GM12875 (cell line): ENCODE measurements at regions not wholly inside any gene's neighbourhood (a gene's known extent, or its start where the extent isn't known, plus 50 kb on each side); places are given as distances from the start of the nearest gene placed in this dataset.

Experiments used
- H3K4me3 ChIP-seq: one replicate; pipeline ENCODE4 v1.5.1; 2011; ENCODE audit warnings: low read depth, low read length, control low read depth
- TF ChIP-seq, protein P1 (sequence below): IDR thresholded peaks from 2 replicates; pipeline ENCODE4 v1.5.1; 2011; ENCODE audit warnings: low read depth, mild to moderate bottlenecking, control low read depth, inconsistent platforms, low read length, moderate library complexity, borderline replicate concordance; ENCODE audit not compliant: insufficient read depth

DNA sequence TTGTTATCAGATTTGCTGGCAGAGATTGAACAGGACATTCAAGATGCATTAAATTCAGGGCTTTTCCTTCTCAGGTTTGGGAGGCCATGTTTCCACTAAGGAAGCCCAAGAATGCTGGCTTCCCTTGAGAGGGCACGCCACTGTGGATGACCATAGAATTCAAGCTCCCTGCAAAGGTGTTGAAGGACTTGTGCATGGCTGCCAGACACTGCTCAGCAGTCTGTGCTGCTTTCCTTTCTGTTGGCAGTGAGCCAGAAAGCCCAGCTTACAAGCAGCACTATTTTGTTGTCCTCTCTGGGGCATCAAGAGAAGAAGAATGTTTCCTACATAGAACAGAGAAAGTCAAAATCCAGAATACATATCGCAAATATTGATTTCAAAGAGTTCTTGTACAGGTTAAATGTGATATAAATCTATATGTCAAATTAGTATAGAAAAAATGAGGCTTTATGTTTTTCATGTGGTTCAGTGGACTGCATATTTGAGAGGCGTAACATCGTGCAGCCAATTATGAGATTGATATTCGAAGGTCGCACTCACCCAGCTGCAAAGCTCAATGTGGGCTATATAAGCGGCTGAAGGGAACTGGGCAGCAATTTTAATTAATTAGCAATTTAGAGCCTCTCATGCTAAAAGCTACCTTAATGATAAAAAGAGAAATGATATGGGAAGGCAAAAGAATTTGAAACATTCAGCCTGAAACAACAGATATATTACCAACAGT, 103.1 kb upstream of the ISL1 start:
- no peak overlapping the region for H3K4me3 ChIP-seq
- TF ChIP-seq, protein P1, sequence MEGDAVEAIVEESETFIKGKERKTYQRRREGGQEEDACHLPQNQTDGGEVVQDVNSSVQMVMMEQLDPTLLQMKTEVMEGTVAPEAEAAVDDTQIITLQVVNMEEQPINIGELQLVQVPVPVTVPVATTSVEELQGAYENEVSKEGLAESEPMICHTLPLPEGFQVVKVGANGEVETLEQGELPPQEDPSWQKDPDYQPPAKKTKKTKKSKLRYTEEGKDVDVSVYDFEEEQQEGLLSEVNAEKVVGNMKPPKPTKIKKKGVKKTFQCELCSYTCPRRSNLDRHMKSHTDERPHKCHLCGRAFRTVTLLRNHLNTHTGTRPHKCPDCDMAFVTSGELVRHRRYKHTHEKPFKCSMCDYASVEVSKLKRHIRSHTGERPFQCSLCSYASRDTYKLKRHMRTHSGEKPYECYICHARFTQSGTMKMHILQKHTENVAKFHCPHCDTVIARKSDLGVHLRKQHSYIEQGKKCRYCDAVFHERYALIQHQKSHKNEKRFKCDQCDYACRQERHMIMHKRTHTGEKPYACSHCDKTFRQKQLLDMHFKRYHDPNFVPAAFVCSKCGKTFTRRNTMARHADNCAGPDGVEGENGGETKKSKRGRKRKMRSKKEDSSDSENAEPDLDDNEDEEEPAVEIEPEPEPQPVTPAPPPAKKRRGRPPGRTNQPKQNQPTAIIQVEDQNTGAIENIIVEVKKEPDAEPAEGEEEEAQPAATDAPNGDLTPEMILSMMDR: no peak

DNA sequence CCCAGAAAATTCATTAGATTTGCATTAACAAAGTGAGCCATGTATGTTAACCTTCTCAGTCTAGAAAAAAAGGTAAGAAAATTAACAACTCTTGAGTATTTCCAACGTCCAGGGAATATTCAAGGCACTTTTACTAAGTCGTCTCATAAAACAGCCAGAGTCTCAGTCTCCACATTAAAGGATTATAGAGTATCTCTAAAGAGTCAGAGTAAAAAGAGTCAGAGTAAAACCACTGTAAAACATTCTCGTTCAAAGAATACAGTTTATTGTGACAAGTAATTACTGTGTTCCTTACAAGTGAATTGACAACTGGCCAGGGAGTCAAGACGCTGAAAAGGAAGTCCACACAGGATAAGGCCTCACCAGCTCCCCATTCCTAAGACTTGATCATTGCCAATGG, 97.2 kb upstream of the ISL1 start:
- TF ChIP-seq, protein P1: no peak
- H3K4me3 ChIP-seq: no peak overlapping the region

DNA sequence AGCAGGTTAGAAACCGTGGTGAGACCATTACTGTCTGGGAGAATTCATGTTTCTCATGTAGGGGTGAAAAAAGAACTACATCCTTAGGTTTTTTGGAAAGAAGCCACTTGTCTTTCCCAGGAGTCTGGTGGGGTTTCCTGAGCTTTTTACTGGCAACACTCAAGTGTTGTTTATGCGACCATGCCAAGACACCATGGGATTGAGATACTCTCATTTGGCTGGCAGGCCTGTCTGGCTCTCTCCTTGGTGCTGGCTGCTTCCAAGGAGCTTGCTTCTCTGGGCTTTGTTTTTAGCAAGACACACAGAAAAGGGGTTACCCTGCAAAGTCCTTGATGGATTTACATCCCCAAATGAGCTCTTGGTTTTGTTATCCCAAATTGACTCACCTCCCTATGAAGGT, 80.9 kb upstream of the ISL1 start:
- TF ChIP-seq, protein P1: no peak
- no peak overlapping the region for H3K4me3 ChIP-seq

DNA sequence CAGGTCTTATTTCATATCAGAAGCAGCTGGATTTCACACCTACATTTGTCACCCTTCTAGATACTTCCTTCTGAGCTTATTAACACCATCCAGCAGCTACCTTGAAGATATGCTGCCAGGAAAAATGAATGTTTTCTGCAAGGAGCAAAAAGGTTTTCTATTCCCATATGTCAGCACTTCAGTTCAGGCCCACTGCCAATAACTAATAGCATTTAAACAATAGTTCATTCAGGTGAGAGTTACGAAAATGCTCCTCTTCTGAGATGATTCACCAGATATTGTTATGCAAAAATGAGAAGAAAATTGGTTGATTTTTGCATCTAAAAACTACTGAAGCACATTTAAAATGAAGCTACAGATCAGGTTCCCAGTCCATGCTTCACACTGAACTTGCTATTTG, 56.4 kb upstream of the ISL1 start:
- H3K4me3 ChIP-seq: no peak overlapping the region
- TF ChIP-seq, protein P1: no peak
